GM12875 (cell line): ENCODE measurements at regions not wholly inside any gene's neighbourhood (a gene's known extent, or its start where the extent isn't known, plus 50 kb on each side); places are given as distances from the start of the nearest gene placed in this dataset.
"Not testable (repeated sequence)": the region's sequence is repeated elsewhere in the genome, so short reads cannot be mapped to it uniquely, and the experiment has no call there.

Source experiments
- H3K4me3 ChIP-seq: one replicate; pipeline ENCODE4 v1.5.1; 2011; ENCODE audit warnings: low read depth, low read length, control low read depth
- CTCF ChIP-seq: IDR thresholded peaks from 2 replicates; pipeline ENCODE4 v1.5.1; 2011; ENCODE audit warnings: low read depth, mild to moderate bottlenecking, control low read depth, inconsistent platforms, low read length, moderate library complexity, borderline replicate concordance; ENCODE audit not compliant: insufficient read depth

GRCh38 chr2:189231719-189232323, 52.3 kb upstream of the COL5A2 start:
- H3K4me3 ChIP-seq: no peak overlapping the region
- TF ChIP-seq CTCF: no peak

DNA sequence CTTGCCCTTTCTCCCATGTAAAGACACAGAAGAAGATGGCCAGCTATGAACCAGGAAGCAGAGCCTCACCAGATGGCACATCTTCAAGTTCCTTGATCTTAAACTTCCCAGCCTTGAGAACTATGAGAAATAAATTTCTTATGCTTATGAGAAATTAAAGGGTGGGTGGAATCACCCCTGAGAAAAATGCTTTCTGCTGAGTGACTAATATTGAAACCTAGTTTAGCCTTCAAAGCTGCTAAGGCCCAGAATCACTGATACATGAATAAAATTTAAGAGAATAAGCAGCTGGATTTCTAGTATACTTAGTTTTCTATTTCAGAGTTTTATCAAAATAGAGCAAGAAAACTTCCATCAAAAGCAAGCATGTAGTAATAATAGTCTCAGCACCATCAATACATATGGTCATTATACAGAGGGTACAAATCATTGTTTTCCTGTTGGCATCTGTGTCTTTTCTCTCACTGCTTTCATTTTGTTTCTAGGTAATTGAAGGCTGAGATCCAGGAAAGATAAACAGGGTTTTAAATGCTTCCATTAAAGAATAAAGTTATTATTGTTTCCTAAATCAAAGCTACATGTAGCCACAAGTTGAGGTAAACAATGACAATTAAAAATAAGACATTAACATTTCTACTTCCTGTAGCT, 53.3 kb upstream of the COL5A2 start:
- TF ChIP-seq CTCF: no peak
- no peak overlapping the region for H3K4me3 ChIP-seq

DNA sequence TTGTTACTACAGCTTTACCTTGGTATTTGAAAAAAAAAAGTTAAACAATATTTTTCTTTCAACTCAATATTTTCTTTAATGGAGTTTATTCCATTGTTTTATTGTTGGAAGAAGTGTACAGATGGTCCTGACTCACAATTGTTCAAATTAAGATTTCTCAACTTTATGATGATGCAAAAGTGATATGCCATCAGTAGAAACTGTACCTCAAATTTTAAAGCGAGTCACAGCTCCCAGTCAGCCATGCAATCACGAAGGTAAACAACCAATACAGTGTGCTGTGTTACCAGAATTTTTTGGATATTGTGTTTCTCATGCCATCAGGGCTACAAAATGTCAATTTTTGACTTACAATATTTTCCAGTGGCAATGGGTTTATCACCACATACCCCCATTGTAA, 54.0 kb upstream of the COL5A2 start:
- no peak for TF ChIP-seq CTCF
- no peak overlapping the region for H3K4me3 ChIP-seq

GRCh38 chr2:189234991-189235390, 55.4 kb upstream of the COL5A2 start:
- H3K4me3 ChIP-seq: no peak overlapping the region
- no peak for TF ChIP-seq CTCF

DNA sequence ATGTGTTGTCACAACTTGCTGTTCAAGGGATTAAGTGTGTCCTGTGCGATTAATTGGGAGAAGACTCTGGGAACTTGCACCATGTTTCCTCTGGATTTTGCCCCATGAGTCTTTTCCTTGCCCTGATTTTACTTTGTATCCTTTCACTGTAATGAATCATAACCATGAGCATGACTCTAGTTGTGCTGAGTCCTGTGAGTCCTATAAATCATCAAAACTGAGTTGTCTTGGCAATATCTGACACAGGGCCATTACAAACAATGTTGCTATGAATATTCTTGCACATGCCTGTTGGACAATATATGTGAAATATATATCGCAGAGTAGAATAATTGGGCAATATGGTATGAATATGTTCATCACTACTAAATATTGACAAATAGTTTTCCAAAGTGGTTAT, 56.5 kb upstream of the COL5A2 start:
- TF ChIP-seq CTCF: no peak
- H3K4me3 ChIP-seq: no peak overlapping the region

DNA sequence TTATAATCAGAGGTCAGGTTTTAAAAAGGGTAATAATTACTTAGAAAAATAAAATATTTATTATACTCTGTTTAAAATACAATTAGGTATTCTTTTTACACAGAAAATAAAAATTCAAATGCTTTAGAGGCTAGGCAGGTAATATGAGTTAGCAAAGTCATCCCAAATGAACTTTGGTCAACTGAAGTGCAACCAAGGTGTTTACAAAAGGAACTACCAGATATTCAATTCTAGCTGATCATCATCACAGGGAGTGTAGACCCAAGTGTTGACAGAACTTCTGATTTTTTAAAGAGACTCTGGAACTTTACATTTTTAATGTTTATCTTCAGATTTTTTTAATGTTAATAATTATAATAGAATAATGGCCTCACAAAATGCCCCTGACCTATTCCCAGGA, 59.3 kb upstream of the COL5A2 start:
- TF ChIP-seq CTCF: no peak
- no peak overlapping the region for H3K4me3 ChIP-seq

GRCh38 chr2:189243843-189244242, 64.3 kb upstream of the COL5A2 start:
- not testable (repeated sequence) for H3K4me3 ChIP-seq
